Right lobe of liver (tissue), 4 donors: ENCODE measurements at regions not wholly inside any gene's neighbourhood (a gene's known extent, or its start where the extent isn't known, plus 50 kb on each side); places are given as distances from the start of the nearest gene placed in this dataset.

Experiments
- POLR2A ChIP-seq: fragments of 450-650 bp; IDR thresholded peaks from one replicate; pipeline ENCODE4 v1.6.1; 2017; ENCODE audit warnings: antibody characterized with exemption, mild to moderate bottlenecking
- TF ChIP-seq, protein P1 (sequence below), 4 donors: fragments of 200-600 bp in 3 of 4; fragments of 450-650 bp in 1 of 4; IDR thresholded peaks; one replicate each; pipeline versions ENCODE4 v1.5.1 to v1.8.0; 2016 to 2022; ENCODE audit warnings: antibody characterized with exemption in 4 of 4, mild to moderate bottlenecking in 2 of 4
- donor health status: DM: no; HTN: no; CAD: no.
- donor health status: DM: no; HTN: no; CAD: no.
- donor health status: DM: no; HTN: yes; CAD: no.

DNA sequence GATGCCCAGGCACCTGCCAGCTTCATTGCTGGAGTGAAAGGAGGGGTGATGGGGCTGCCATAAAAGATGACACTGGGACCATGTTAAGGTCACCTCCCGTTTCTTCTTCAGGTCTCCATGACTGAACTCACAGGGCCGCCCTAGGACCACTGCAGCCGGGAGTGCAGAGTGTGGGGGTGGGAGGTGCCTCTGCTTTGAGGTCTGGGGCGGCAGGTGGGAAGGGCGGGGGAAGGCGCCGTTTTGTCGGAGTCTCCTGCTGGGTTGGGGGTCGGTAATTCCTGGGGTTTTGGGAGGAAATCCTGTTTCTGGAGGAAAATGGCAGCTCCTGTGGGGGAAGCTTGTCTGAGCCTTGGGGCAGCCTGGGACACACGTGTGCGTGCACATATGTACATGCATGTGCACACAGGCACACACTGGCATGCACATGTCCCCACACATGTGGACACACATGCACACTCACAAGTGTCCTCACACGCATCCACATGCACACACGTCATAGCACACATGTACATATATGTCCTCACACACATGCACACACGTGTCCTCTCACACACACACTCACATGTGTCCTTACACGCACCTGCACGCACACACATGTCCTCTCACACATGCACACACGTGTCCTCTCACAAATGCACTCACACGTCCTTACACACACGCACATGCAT lies 990.9 kb downstream of the BRD1 start:
- TF ChIP-seq, protein P1, sequence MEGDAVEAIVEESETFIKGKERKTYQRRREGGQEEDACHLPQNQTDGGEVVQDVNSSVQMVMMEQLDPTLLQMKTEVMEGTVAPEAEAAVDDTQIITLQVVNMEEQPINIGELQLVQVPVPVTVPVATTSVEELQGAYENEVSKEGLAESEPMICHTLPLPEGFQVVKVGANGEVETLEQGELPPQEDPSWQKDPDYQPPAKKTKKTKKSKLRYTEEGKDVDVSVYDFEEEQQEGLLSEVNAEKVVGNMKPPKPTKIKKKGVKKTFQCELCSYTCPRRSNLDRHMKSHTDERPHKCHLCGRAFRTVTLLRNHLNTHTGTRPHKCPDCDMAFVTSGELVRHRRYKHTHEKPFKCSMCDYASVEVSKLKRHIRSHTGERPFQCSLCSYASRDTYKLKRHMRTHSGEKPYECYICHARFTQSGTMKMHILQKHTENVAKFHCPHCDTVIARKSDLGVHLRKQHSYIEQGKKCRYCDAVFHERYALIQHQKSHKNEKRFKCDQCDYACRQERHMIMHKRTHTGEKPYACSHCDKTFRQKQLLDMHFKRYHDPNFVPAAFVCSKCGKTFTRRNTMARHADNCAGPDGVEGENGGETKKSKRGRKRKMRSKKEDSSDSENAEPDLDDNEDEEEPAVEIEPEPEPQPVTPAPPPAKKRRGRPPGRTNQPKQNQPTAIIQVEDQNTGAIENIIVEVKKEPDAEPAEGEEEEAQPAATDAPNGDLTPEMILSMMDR (IDR thresholded peaks at IDR 0.05): no peak
- TF ChIP-seq POLR2A: no peak
